ENCODE measurements at regions not wholly inside any gene's neighbourhood (a gene's known extent, or its start where the extent isn't known, plus 50 kb on each side); places are given as distances from the start of the nearest gene placed in this dataset.

DNA sequence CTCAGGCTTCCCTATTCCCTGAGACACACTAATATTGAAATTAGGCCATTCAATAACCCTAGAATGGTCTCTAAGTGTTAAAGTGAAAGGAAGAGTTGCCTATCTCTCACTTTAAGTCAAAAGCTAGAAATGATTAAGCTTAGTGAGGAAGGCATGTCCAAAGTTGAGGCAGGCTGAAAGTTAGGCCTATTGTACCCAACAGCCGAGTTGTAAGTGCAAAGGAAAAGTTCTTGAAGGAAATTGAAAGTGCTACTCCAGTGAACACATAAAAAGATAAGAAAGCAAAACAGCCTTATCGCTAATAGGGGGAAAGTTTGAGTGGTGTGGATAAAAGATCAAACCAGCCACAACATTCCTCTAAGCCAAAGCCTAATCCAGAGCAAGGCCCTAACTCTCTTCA, 117.9 kb upstream of the SPATA12 start:
- no peaks in the 10 kb centered on the region for H3K9me3 ChIP-seq (replicated peaks in 1 of 3)
- TF ChIP-seq, protein P1, sequence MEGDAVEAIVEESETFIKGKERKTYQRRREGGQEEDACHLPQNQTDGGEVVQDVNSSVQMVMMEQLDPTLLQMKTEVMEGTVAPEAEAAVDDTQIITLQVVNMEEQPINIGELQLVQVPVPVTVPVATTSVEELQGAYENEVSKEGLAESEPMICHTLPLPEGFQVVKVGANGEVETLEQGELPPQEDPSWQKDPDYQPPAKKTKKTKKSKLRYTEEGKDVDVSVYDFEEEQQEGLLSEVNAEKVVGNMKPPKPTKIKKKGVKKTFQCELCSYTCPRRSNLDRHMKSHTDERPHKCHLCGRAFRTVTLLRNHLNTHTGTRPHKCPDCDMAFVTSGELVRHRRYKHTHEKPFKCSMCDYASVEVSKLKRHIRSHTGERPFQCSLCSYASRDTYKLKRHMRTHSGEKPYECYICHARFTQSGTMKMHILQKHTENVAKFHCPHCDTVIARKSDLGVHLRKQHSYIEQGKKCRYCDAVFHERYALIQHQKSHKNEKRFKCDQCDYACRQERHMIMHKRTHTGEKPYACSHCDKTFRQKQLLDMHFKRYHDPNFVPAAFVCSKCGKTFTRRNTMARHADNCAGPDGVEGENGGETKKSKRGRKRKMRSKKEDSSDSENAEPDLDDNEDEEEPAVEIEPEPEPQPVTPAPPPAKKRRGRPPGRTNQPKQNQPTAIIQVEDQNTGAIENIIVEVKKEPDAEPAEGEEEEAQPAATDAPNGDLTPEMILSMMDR (IDR thresholded peaks at IDR 0.05) = no peak
- TF ChIP-seq POLR2A (IDR thresholded peaks at IDR 0.05) = no peak
- H3K27ac ChIP-seq = no peak overlapping the region
- no peaks in the 10 kb centered on the region for H3K4me1 ChIP-seq (replicated peaks in 1 of 2)
- WGBS, 4 donors = 73 to 84% (median 73%) methylated on average over 2 of the region's 2 CpGs
- DNase-seq = no peak
- no peaks in the 10 kb centered on the region for H3K27me3 ChIP-seq
- H3K4me3 ChIP-seq = no peak overlapping the region
- intact Hi-C loops (cut with DNase I) = no loop called here
- no peaks in the 10 kb centered on the region for H3K36me3 ChIP-seq (replicated peaks in 1 of 2)

DNA sequence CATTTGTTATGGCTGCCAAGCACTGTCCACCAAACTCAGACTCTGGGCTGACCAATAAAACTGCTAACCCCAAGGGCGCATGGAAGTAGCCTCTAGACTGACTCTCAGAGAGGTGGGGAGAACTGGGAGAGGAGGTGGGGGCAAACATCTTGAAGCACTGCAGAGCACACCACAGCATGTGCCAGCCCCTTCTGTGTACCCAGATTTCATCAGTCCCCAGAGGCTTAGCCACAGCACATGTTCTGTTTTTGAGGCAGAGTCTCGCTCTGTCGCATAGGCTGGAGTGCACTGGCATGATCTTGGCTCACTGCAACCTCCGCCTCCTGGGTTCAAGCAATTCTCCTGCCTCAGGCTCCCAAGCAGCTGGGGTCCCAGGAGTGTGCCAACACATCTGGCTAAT, 119.5 kb upstream of the SPATA12 start:
- TF ChIP-seq POLR2A (IDR thresholded peaks at IDR 0.05) = no peak
- TF ChIP-seq, protein P1 (IDR thresholded peaks at IDR 0.05) = no peak
- no peak for DNase-seq
- Histone ChIP-seq H3K27me3 (no peaks in the 10 kb centered on the region), H3K4me1 (replicated peaks in 1 of 2) (no peaks in the 10 kb centered on the region), H3K36me3 (replicated peaks in 1 of 2) (no peaks in the 10 kb centered on the region), H3K9me3 (replicated peaks in 1 of 3) (no peaks in the 10 kb centered on the region), H3K27ac (no peak overlapping the region), H3K4me3 (no peak overlapping the region)
- WGBS, 4 donors = 88 to 96% (median 93%) methylated on average over 4 of the region's 4 CpGs
- intact Hi-C loops (cut with DNase I) = no loop called here

DNA sequence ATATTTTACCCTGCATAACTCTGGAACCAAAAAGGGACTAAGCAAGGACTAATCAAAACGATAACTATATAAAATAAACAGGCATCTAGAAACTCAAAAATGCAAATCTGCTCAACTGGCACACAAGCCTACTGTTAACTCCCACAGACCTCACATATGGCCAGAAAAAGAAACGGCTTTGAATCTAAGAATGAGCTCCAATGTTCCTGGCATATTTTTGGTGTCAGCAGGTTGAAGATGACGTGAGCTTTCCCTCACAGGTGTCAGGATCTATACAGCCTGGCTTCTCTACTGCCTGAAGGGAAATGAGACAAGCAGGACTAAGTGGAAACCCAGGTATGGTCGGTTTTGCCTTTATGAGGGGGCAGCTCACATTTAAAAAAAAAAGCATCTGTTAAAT, 120.1 kb upstream of the SPATA12 start:
- H3K27ac ChIP-seq = no peak overlapping the region
- H3K4me3 ChIP-seq = no peak overlapping the region
- intact Hi-C loops (cut with DNase I) = no loop called here
- WGBS, 4 donors = 78 to 86% (median 83%) methylated on average over 4 of the region's 4 CpGs
- no peak for DNase-seq
- H3K27me3 ChIP-seq = no peaks in the 10 kb centered on the region
- TF ChIP-seq, protein P1 (IDR thresholded peaks at IDR 0.05) = no peak
- no peak for TF ChIP-seq POLR2A (IDR thresholded peaks at IDR 0.05)
- H3K36me3 ChIP-seq (replicated peaks in 1 of 2) = no peaks in the 10 kb centered on the region
- no peaks in the 10 kb centered on the region for H3K4me1 ChIP-seq (replicated peaks in 1 of 2)
- H3K9me3 ChIP-seq (replicated peaks in 1 of 3) = no peaks in the 10 kb centered on the region

DNA sequence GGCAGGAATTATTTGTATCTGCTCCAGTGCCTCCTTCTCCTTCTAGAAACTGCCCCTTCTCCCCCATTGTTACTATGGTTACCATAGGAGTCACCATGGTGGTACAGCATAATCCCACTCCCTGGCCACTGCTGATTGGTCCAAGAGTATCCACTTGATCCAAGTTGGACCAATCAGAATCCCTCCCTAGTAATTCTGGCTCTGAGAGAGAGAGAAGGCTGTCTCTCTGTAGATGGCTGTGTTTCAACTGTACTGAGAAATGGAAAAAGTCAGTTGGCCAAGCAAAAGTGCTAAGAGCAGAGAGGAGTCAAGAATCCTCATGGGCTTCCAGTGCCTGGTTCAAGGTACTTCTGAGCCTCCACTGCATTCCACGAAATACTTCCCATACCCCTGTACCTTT, 120.6 kb upstream of the SPATA12 start:
- no peaks in the 10 kb centered on the region for H3K4me1 ChIP-seq (replicated peaks in 1 of 2)
- H3K4me3 ChIP-seq = no peak overlapping the region
- DNase-seq = no peak
- no peaks in the 10 kb centered on the region for H3K36me3 ChIP-seq (replicated peaks in 1 of 2)
- 79 to 95% (median 89%) methylated on average over 1 of the region's 1 CpG for WGBS, 4 donors
- no peaks in the 10 kb centered on the region for H3K27me3 ChIP-seq
- no peak for TF ChIP-seq POLR2A (IDR thresholded peaks at IDR 0.05)
- TF ChIP-seq, protein P1 (IDR thresholded peaks at IDR 0.05) = no peak
- H3K27ac ChIP-seq = no peak overlapping the region
- H3K9me3 ChIP-seq (replicated peaks in 1 of 3) = no peaks in the 10 kb centered on the region
- intact Hi-C loops (cut with DNase I) = no loop called here

Measured in adrenal gland (tissue), 9 donors.